ENCODE measurements at regions not wholly inside any gene's neighbourhood (a gene's known extent, or its start where the extent isn't known, plus 50 kb on each side); places are given as distances from the start of the nearest gene placed in this dataset.

DNA sequence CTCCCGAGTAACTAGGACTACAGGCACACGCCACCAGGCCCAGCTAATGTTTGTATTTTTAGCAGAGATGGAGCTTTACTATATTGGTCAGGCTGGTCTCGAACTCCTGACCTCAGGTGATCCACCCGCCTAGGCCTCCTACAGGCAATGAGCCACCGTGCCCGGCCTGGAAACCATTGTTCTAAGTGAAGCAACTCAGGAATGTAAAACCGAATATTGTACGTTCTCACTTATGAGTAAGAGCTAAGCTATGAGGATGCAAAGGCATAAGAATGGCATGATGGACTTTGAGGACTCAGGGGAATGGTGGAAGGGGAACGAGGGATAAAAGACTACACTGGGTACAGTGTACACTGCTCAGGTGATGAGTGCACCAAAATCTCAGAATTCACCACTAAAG is 235.1 kb upstream of the AUTS2 start:
- TF ChIP-seq, protein P1, sequence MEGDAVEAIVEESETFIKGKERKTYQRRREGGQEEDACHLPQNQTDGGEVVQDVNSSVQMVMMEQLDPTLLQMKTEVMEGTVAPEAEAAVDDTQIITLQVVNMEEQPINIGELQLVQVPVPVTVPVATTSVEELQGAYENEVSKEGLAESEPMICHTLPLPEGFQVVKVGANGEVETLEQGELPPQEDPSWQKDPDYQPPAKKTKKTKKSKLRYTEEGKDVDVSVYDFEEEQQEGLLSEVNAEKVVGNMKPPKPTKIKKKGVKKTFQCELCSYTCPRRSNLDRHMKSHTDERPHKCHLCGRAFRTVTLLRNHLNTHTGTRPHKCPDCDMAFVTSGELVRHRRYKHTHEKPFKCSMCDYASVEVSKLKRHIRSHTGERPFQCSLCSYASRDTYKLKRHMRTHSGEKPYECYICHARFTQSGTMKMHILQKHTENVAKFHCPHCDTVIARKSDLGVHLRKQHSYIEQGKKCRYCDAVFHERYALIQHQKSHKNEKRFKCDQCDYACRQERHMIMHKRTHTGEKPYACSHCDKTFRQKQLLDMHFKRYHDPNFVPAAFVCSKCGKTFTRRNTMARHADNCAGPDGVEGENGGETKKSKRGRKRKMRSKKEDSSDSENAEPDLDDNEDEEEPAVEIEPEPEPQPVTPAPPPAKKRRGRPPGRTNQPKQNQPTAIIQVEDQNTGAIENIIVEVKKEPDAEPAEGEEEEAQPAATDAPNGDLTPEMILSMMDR (IDR thresholded peaks at IDR 0.05) = no peak
- TF ChIP-seq POLR2AphosphoS5 (IDR thresholded peaks at IDR 0.05) = no peak
